Panc1 (cell line): ENCODE measurements at regions not wholly inside any gene's neighbourhood (a gene's known extent, or its start where the extent isn't known, plus 50 kb on each side); places are given as distances from the start of the nearest gene placed in this dataset.

Source experiments
- CTCF ChIP-seq: fragments of 450-650 bp; IDR thresholded peaks from 2 replicates; pipeline ENCODE4 v1.5.1; 2017; ENCODE audit warnings: mild to moderate bottlenecking
- TCF7L2 ChIP-seq: IDR thresholded peaks from 2 replicates; pipeline ENCODE4 v1.6.1; 2011; ENCODE audit warnings: mild to moderate bottlenecking, low read depth, low read length, inconsistent platforms

GRCh38 chr18:41464278-41464677 is 490.8 kb upstream of the PIK3C3 start:
- TF ChIP-seq CTCF (no peak), TCF7L2 (no peak)
